HG03432 (cell line): ENCODE measurements at regions not wholly inside any gene's neighbourhood (a gene's known extent, or its start where the extent isn't known, plus 50 kb on each side); places are given as distances from the start of the nearest gene placed in this dataset.
"Not testable (repeated sequence)": the region's sequence is repeated elsewhere in the genome, so short reads cannot be mapped to it uniquely, and the experiment has no call there.

Experiments
- ATAC-seq: cut with Tn5 transposase; IDR thresholded peaks from one replicate; pipeline ENCODE4 v1.9.1; 2021; ENCODE audit warnings: mild to moderate bottlenecking, moderate library complexity; ENCODE audit not compliant: unreplicated experiment

DNA sequence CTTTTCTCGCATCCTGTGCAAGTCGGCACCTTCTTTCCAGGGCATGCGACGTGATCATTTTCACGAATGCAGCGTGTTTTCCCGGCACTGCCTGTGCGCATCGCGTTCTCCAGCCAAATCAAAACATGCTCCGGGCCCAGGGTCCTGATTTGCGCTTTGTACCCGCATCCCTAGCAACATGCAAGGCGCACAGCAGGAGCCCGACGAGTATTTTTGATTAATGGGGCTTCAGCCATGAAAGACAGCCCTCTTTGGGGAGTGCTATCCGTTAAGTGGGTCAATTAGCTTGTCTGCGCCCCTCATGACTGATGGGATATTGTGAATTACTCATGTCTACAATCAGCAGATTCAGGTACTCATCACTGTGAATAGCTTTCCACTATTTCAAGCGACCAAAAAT, 243.3 kb upstream of the RNF32 start:
- ATAC-seq: no peak

DNA sequence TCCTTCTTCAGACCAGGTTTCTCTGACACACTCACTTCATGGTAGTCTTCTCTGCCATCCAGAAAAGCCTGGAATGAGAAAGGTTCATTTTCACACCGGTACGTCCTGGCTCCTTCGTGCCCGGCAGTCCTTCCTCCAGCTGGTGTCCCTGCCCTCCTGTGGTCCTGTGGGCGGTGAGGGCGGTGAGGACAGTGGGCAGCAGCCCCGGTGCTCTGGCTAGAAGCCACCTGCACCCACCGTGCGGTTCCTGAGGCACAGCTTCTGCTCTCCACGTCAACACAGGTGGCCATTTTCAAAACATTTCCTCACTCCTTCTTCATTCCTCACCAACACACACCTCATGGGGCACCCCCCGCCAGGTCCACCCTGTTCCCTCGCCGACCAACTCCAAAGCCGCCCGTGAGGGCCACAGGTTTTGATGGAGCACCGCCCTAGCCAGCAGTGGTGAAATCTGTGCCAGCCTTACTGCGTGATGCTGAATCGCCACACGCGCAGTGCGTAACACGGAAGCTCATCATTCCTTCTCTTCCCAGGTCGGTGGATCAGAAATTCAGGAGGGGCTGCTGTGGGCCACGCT, 251.4 kb upstream of the RNF32 start:
- ATAC-seq: no peak

DNA sequence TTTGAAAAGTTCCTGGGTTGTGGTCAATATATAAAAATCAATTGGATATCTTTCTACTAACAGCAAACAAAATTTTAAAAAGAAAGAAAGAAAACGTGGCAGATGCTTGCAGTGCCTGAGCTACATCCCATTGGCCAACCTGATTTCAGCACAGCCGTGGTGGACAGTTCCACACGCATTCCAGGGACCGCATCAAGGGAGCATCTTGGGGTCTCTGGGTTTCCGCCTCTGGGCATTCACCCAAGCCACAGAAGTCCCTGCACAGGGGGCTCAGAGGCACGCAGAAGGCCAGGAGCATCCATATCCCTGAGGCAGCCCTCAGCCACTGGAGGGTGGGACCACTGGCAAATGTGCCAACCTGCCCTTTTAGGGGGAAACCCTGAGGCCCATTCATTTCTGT, 254.5 kb upstream of the RNF32 start:
- no peak for ATAC-seq

DNA sequence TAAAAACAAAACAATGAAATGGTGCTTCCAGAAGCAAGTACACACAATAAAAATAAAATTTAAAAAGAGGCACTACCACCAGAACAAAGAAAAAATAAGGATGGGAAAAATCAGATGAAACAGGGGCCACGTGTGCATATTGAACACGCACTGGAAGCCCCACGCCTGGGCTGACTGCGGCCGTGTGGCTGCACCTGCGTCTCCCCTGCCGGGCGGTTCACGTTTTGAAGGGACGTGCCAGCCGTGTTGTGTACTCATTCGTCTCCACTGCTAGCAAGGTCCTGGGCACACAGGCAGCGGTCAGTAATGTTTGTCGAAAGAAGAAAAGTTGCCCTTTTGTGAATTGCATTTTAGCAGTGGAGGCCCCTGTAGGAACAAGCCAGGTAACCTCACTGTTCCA, 255.9 kb upstream of the RNF32 start:
- ATAC-seq: no peak

DNA sequence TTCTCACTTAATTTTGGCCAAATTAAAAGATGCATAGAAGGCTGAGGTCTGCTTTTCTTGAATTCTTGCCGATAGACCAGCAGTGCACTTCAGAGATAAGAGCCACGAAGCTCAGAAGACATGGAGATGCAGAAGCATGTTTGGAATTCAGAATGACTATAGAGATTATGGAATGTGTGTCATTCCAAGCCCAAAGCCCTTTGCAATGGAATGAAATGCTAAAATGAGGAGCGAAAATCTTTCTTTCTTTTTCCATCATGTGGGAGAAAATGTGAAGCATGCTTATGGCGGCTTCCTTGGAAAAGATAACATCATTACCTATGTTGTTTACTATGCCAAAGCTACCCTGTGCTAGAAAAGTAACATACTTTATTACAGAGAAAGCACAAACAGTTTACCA, 257.0 kb upstream of the RNF32 start:
- no peak for ATAC-seq

DNA sequence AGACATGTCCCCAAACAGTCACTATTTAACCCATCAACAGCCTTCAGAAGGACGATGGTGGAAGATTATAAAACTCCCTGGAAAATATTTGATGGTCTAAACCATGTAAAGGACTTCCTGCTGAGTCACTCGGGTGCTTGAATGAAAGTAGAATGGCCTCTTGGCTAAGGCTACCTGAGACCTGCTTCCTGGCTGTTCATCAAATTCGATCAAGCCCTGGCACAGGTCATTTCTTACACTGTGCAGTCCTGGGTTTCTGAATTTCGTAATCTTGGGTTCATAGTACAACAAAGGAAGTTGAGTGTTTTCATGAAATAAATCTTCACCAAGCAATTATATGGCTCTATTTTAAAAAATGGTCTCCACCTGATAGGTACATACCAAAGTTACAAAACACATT, 260.3 kb upstream of the RNF32 start:
- no peak for ATAC-seq

DNA sequence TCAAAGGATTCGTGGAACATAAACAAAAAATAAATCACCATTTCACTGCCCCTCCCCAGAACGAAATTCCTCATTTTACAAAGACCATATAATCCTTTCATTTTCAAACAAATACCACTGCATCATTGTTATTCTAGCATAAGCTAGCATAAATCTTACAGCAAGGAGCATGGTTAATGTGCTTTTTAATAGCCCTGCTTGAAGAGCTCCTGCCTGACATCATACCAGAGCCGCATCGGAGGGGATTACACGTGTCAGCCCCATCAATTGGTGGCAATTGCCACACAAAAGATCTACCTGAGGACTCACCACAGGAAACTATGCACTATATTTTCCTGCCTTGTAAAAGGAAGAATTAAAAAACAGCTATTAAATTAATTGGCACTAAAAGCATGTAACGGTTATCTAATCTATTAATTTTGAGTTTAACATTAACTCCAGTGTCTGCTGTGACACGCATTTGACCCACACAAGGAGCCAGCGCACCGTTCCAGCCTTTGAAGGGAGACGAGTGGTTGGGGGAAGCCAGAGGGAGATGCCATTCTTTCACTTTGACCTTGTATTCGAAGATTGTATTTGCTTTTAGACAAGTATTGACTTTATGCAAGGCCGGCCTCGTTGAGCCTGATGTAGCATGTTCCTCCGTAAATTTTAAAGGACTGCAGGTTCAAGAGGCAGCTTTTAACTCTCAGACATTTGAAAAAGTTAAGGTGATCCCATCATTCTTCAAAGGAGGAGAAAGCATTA, 261.1 kb upstream of the RNF32 start:
- ATAC-seq: no peak

DNA sequence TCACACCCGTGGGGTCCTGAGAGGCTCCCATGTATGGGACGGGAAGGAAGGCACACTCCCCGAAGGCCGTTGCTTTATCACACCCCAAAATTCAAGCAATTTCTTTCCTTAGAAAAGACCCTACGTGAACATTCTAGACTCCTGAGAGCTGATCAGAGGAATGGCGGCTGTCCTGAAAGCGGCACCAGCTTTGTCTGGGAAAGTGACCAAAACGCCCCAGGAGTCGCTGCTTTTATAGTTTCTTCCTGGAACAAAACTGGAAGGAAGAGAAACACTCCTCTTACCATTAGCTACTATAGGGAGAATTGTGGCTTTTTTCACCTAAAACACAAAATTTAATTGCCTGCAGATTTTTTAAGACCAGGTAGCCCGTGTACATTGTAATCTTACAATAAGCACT, 261.8 kb upstream of the RNF32 start:
- ATAC-seq: no peak

DNA sequence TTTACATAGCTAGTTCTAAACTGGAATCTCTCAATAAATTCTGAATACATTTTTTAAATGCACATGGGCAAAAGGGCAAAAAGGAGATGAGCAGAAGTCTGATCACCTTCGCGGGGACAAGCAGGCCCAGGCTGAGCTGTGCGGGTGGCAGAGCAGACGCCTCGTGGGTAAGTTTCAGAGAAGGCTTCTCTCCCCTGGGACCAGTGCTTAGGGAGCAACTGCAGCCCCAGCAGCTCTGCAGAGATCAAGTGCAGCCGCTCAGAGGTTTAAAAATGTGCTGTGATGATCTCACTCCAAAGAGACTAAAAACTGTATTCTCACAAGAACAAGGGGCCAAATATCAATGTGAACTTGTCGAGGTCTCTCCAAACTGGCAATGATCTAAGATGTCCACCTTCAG, 264.3 kb upstream of the RNF32 start:
- ATAC-seq: peak; percentile 50

DNA sequence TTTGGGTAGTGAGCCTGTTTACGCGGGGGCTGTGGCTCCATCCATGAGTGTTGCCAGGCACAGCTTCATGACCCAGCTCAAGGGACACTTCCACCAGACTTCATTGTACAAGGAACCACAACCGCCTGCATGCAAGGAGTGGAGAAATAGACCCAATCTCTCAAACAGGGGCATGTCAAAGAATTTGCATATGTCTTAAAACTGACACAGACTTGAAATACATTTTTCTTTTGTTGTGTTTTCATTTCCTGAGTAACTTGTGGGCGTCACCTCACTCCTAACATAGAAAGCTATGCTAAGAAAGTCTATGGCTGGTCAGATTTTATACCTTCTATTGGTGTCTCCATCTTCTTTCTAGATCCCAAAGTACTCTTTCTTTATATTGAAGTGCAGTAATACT, 266.2 kb upstream of the RNF32 start:
- peak; percentile 68 for ATAC-seq

DNA sequence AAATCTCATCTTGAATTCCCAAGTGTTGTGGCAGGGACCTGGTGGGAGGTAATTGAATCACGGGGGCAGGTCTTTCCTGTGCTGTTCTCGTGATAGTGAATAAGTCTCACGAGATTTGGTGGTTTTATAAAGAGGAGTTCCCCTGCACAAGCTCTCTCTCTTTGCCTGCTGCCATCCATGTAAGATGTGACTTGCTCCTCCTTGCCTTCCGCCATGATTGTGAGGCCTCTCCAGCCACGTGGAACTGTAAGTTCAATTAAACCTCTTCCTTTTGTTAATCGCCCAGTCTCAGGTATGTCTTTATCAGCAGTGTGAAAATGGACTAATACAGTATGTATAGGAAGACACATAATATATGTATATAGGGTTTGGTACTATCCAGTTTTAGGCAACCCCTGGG, 270.6 kb upstream of the RNF32 start:
- not testable (repeated sequence) for ATAC-seq

DNA sequence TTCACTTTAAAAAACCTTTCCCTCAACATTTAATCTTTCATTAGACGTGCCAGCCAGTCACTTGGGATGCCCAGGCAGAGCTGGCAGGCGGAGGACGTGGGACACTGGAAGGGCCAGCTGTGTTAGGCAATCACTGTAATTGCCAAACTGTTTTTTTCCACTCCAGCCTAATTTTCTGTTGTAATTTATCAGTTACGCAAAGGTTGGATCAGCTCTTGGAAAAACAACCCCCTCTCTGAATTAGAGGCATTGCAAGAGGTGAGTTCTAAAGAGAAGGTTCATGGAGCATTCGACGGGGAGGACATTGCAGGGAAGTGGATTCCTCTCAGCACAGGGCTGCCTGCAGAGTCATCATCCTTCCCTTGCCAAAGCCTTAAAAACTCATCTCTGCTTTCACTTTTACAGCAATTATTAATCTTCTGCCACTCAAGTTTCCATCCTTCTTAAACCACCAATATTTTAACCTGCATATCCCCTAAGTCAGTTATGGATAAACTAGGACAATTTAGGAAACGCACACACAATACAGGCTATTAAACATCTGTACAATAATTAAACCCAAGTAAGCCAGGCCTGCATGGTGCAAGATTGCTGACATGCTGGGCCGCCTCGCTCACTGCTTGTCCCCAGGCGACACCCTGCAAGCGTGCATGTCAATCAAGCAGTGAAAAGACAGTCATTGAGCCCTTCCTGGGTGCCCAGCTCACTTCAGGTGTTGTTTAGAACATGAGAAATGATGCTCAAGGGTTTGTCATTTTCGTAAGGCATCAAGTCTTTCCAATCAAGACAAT, 272.3 kb upstream of the RNF32 start:
- no peak for ATAC-seq

DNA sequence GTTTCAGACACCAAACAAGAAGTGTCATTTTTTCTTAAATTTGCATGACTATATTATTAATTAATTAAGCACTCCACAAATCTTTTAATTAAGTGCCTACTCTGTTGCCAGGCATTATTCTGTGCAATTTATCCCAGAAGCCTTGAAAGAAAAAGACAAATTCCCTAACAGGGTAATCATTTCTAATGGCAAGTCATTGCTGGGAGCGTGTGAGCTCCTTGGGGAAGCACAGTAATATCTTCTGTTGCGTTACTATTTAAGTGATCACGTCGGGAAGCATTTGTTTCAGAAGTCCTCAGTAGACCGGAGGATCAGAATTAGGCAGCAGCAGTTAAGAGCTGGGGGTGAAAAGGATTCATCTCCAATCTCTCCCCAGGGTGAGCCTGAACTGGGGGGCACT, 276.8 kb upstream of the RNF32 start:
- ATAC-seq: no peak

DNA sequence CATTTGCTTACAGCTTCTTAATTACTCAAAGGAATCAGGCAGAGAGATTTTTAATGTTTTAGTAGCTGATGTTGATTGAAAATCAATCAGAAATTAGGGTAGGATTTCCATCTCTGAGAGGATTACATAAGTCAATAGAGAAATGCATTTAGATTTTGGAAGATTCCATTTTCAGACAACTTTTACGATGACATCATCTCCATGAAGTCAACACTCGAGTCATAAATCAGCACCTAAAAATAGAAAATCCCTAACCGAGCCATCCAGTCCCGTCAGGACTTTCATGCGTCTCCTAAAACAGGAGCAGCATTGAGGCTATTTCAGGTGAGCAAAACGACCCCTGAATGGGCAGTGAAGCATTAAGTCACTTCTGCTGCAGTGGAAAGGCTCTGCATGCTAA, 279.7 kb upstream of the RNF32 start:
- no peak for ATAC-seq

DNA sequence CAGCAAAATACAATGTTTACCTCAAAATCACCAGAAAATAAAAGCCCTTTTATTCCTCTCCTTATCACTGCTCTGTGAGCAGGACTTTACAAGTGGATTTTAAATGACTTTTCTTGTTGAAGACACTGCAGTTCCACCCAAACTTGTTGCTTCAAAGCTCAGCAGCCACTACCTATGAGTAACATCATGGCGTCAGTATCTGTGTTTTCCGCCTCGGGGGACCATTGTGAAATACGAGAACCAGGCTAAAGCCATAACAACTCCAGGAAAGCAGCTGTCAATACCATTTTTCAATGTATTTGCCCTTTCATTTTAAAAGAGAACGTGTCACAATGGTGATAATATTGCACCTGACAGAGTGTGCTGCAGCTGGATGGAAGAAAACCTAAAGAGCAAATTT, 284.0 kb upstream of the RNF32 start:
- no peak for ATAC-seq

DNA sequence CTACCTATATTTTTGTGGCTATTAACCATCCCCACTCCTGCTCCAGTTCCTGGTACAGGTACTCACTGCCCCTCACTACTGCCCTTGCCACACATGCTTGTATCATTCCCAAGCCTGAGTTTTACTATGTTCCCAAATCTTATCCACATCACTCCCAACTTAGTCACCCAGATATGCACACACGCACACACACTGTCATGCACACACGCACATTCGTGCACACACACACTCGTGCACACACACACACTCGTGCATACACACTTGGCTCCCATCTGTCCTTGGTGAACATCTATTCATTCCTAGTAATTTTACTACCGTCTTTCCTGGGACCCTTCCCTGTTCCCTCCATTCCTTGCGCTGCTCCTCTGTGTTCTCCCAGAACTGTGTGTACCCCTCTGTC, 287.2 kb upstream of the RNF32 start:
- no peak for ATAC-seq

DNA sequence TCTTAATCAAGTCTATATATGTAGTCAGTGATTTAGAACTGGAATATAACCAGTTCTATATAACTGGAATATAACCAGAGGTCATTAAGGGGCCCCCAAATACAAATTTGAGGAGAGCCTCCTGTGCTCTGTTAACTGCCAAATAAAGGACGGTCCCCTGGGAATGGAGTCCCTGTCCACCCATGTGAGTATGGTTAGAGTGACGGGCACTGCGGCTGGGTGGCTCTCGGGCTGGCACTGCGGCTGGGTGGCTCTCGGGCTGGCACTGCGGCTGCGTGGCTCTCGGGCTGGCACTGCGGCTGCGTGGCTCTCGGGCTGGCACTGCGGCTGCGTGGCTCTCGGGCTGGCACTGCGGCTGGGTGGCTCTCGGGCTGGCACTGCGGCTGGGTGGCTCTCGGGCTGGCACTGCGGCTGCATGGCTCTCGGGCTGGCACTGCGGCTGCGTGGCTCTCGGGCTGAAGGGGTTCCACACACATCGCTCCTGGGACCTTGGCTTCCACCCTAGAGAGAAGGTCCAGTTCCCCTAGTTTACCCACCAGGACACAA, 292.8 kb upstream of the RNF32 start:
- ATAC-seq: not testable (repeated sequence)

DNA sequence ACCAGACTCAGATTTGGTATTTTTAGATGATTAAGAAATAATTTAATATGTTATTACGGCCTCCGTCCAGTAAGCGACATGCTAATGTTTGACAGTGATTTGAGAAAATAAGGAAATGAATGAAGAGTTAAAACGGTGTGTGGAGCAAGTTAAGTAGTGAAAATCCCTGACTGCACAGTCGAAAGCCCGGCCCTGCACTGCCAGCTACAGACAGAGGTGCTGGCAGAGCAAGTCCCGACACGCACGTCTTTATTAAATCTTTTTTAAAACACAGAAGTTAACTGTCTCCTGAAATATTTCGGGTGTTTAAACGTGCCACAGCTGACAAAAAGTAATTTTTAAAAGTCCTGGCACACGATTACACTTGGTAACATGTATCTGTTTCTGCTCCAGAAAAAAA, 293.4 kb upstream of the RNF32 start:
- no peak for ATAC-seq

DNA sequence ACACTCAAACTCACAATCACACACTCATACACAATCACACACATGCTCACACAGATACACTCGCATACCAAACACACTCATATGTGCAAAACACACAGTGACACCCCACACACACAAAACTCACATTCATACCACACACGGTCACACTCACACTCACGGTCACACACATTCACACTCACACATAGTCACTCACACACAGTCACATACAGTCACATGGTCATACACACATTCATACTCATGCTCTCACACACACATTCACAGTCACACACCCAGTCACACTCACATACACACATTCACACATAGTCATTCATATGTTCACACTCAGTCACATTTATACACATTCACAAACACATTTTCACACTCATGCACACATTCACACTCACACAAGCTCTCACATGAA, 296.0 kb upstream of the RNF32 start:
- ATAC-seq: no peak

DNA sequence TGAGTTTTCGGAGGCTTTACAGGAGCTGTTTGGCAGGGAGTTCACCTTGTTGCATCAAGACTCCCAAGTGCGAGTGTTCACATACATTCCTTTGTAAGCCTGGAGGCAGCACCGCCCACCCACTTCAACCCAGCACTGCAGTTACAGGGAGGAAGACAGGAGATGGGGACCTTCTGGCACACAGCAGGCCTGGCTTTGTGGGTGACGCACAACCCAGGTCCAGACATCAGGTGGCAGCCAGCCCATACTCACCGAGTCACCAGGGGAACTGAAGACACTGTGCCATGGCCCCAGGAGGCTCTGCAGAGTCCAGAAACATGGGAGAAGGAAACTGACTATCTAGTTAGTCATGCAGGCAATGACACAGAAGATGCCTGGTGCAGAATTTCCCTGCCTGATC, 305.9 kb upstream of the RNF32 start:
- ATAC-seq: no peak

DNA sequence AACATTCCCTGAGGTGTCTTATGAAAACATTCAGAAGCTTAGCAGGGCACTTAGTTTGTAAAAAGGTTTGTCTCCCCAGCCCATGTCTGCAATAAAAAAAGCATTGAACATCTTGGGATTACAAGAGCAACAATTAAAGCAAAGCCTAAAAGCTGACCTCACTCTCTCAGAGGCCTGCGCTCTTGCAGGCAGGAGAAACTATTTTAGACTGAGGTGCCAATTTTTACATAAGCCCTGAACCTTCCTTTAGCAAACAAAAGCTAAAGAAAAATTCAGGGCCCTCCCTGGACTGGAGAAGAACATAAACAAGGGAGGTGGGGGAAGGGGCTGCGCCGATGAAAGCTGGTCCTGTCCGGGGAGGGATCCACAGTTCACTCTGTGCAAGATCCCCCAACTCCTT, 312.7 kb upstream of the RNF32 start:
- ATAC-seq: no peak

DNA sequence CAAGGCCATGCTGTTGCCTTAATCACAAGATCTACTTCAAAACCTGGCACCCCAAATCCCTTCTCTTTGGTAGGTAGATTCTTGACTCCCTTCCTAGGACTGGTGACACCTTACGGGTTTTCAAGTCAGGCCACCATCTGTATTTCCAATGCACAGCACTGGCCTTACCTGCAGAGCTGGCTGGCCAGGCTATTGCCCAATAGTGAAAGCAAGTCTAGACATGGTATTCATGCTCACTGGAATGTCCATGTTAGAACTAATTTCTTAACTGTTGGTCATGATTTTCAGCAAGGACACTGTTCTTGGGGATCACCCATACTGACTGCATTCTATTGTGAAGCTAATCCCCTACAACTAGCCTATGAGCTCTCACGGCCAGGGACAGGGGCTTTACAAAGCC, 313.1 kb upstream of the RNF32 start:
- no peak for ATAC-seq
